Common myeloid progenitor, CD34-positive (primary cell): ENCODE measurements at regions not wholly inside any gene's neighbourhood (a gene's known extent, or its start where the extent isn't known, plus 50 kb on each side); places are given as distances from the start of the nearest gene placed in this dataset.

Source experiments
- CTCF ChIA-PET: fragments of 350-600 bp; sonication (Branson Sonifier 250); formaldehyde crosslinking; loops from one replicate; lab custom pipeline; 2021; ENCODE audit warnings: antibody characterized with exemption; lab: Charles Lee
- POLR2A ChIA-PET: fragments of 350-600 bp; sonication (Branson Sonifier 250); formaldehyde crosslinking; loops from one replicate; lab custom pipeline; 2021; ENCODE audit warnings: antibody characterized with exemption; lab: Charles Lee
- DNase-seq, 3 donors: peaks; one replicate each; pipeline versions ENCODE4 v3.0.0 to v3.0.0-alpha.2; 2013
- H3K27ac ChIP-seq, 2 experiments: 1 replicate in 1 of 2; 2 replicates in 1 of 2; pipeline ENCODE4 v1.7.0; 2013; ENCODE audit warnings: inconsistent platforms in 2 of 2, low read length in 2 of 2, mild to moderate bottlenecking in 2 of 2, low read depth in 1 of 2, moderate library complexity in 1 of 2; ENCODE audit not compliant: severe bottlenecking in 2 of 2, insufficient read depth in 1 of 2, poor library complexity in 1 of 2
- H3K27me3 ChIP-seq, 5 experiments: replicated peaks in 2 of 5; 1 replicate in 3 of 5; 2 replicates in 2 of 5; pipeline versions ENCODE4 v1.6.1 to v1.7.0; 2013; ENCODE audit warnings: low read length in 4 of 5, mild to moderate bottlenecking in 2 of 5, moderate library complexity in 2 of 5, inconsistent platforms in 1 of 5; ENCODE audit not compliant: insufficient read depth in 5 of 5, control insufficient read depth in 4 of 5
- H3K36me3 ChIP-seq, 4 experiments: 1 replicate in 2 of 4; 2 replicates in 2 of 4; pipeline versions ENCODE4 v1.6.1 to v1.7.0; 2013; ENCODE audit warnings: low read length in 3 of 4, control low read depth in 1 of 4, mild to moderate bottlenecking in 1 of 4; ENCODE audit not compliant: control insufficient read depth in 4 of 4, insufficient read depth in 4 of 4
- H3K4me1 ChIP-seq, 4 experiments: 1 replicate in 3 of 4; 2 replicates in 1 of 4; pipeline versions ENCODE4 v1.6.1 to v1.7.1; 2013; ENCODE audit warnings: low read length in 3 of 4, mild to moderate bottlenecking in 3 of 4, control low read depth in 1 of 4, inconsistent platforms in 1 of 4, moderate library complexity in 1 of 4; ENCODE audit not compliant: control insufficient read depth in 4 of 4, insufficient read depth in 4 of 4; ENCODE audit errors: control extremely low read depth in 1 of 4
- H3K4me3 ChIP-seq, 7 experiments: 1 replicate in 4 of 7; 2 replicates in 3 of 7; pipeline versions ENCODE4 v1.5.1 to v1.7.0; 2013; ENCODE audit warnings: mild to moderate bottlenecking in 7 of 7, low read length in 6 of 7, moderate library complexity in 6 of 7, inconsistent platforms in 2 of 7, low read depth in 2 of 7, control low read depth in 1 of 7; ENCODE audit not compliant: insufficient read depth in 4 of 7, control insufficient read depth in 1 of 7; ENCODE audit errors: extremely low read depth in 1 of 7
- H3K9me3 ChIP-seq, 5 experiments: 1 replicate in 4 of 5; 2 replicates in 1 of 5; pipeline versions ENCODE4 v1.6.1 to v1.7.1; 2013; ENCODE audit warnings: low read length in 4 of 5, mild to moderate bottlenecking in 2 of 5, inconsistent platforms in 1 of 5, low read depth in 1 of 5, moderate library complexity in 1 of 5; ENCODE audit not compliant: control insufficient read depth in 4 of 5, insufficient read depth in 2 of 5; ENCODE audit errors: control extremely low read depth in 1 of 5
- WGBS: methylation state at CpG from one replicate; pipeline ENCODE4 v1.1.5; 2013; ENCODE audit not compliant: insufficient coverage; 5-methylcytosine and 5-hydroxymethylcytosine counted together

DNA sequence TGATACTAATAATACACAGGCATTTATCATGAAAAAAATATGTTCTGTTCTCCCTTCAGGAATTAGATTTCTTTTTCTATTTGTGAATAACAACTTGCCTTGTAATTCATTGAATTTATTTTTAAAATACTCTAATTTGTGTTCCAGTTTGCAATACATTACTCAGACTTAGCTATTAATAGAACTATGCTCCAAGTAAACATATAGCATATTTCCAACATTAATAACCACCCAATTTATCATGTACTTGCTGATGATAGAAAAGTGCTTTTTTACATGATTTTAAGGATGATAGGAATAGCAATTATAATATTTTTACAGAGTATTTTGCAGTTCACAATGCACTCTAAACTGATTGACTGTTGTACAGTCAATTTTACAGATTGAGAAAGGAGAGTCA is 338.8 kb upstream of the SEMA3D start:
- Histone ChIP-seq H3K4me1 (peaks cover 0 to 5% (median 2%) of the 10 kb centered on the region in 4 experiments), H3K27ac (no peak overlapping the region), H3K9me3 (no peaks in the 10 kb centered on the region), H3K4me3 (no peak overlapping the region), H3K36me3 (no peaks in the 10 kb centered on the region), H3K27me3 (no peaks in the 10 kb centered on the region)
- POLR2A ChIA-PET = no interaction called here
- no peak for DNase-seq
- CTCF ChIA-PET = no interaction called here

DNA sequence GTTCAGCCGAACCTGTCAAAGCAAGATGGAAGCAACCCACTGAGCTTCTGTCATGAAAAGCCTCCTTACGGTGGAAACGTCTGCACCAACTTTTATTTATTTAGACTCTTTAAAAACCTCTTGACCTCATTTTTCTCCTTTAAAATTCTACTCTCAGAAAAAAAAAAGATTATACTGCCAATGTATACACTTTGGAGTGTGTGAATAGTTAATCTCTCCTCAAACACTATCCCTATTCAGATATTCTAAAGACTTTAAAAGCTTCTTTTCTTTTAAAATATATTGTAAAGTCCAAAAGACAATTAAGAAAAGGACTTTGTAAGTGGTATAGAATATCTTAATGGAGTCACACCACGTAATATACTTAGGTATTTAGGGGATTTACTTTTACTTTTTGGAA is 335.2 kb upstream of the SEMA3D start:
- H3K36me3 ChIP-seq = no peaks in the 10 kb centered on the region
- no peak overlapping the region for H3K4me3 ChIP-seq
- no peaks in the 10 kb centered on the region for H3K4me1 ChIP-seq
- no peak for DNase-seq
- WGBS = 100% methylated on average over 1 of the region's 4 CpGs
- H3K27ac ChIP-seq = no peak overlapping the region
- no peaks in the 10 kb centered on the region for H3K9me3 ChIP-seq
- ChIA-PET CTCF (no interaction called here), POLR2A (no interaction called here)
- no peaks in the 10 kb centered on the region for H3K27me3 ChIP-seq

DNA sequence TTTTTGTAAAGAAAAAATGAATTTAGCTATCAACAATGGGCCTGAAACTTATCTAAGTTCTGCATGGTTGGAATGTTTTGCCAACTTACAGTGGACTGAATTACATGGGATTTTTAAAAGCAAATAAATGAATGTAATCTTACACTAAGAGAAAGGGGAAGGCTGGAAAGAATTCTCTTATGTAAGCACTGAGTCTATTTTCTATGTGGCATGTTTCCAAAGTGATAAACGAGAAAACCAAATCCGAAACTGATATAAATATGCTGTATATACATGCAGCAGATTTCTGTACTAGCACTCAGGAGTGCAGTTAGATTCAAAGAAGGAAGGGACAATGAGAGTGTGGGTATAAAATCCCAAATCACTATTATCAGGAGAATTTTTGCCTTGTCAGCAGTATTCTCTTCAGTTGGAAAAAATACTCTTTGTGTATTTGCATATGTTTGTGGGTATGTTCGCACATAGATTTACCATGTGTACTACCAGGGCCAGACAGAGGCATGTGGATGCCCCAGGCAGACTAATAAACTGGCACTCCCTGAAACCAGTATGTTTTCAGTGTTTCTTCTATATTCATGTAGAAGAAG is 334.3 kb upstream of the SEMA3D start:
- H3K27me3 ChIP-seq = no peaks in the 10 kb centered on the region
- H3K4me3 ChIP-seq = no peak overlapping the region
- H3K9me3 ChIP-seq = no peaks in the 10 kb centered on the region
- no peak overlapping the region for H3K27ac ChIP-seq
- 100% methylated on average over 1 of the region's 3 CpGs for WGBS
- no peaks in the 10 kb centered on the region for H3K36me3 ChIP-seq
- DNase-seq = no peak
- no peaks in the 10 kb centered on the region for H3K4me1 ChIP-seq
- CTCF ChIA-PET = no interaction called here
- POLR2A ChIA-PET = no interaction called here

DNA sequence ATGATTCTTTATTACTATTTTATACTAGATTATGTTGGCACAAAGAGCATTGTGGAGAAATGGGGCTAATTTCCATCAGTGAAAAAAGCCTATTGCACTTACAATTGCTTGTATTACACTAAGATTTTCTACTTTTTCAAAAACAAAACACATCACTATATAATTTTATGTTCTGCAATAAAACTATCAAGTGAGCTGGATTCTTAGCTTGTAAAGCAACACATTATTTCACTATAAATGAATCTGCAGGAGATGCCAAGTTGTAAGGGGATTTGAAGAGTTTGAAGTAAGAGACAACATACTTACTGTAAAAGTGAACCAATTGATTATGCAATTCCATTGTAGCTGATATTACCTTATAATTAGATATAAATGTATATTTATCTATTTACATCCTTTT is 333.3 kb upstream of the SEMA3D start:
- no peaks in the 10 kb centered on the region for H3K36me3 ChIP-seq
- ChIA-PET CTCF (no interaction called here), POLR2A (no interaction called here)
- no peaks in the 10 kb centered on the region for H3K9me3 ChIP-seq
- no peak for DNase-seq
- H3K27ac ChIP-seq = no peak overlapping the region
- no peaks in the 10 kb centered on the region for H3K4me1 ChIP-seq
- no peak overlapping the region for H3K4me3 ChIP-seq
- H3K27me3 ChIP-seq = no peaks in the 10 kb centered on the region

DNA sequence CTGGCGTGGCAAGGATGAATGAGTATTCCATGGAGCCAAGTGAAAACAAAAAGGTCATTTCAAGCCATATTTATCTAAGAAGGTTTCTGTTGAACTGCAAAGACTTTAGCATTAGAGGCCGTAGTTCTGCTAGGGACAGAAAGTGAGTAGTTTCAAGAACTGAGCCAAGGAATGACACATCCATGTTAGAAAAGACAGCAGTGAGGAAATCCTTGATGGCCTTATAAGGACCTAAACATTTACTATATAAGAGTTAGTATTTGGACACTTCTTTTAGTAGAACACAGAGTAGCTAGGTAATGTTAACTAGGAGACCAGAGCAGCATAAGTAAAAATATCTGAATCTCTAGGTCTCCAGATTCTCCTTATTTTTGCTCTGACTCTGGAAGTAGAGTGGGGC is 329.8 kb upstream of the SEMA3D start:
- POLR2A ChIA-PET = no interaction called here
- 100% methylated on average over 1 of the region's 2 CpGs for WGBS

DNA sequence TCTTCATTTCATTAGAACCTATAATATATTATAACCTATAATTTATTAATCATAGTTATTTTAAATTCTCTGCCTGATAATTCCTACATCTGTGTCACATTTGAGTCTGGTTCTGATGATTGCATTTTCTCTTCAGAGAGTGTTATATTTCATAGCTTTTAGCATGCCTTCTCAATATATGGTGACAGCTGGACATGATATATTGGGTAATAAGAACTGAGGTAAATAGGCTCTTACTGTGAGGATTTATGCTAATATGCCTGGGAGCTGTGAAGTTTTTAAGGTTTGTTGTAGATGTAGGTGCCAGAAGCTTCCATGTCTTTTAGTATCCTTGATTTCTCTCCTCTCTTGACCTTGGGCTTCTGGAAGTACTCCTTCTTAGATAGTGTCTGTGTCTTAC is 325.9 kb upstream of the SEMA3D start:
- Histone ChIP-seq H3K9me3 (no peaks in the 10 kb centered on the region), H3K4me1 (no peaks in the 10 kb centered on the region), H3K27me3 (no peaks in the 10 kb centered on the region), H3K36me3 (no peaks in the 10 kb centered on the region), H3K4me3 (no peak overlapping the region), H3K27ac (no peak overlapping the region)
- no peak for DNase-seq
- CTCF ChIA-PET = no interaction called here
- POLR2A ChIA-PET = no interaction called here

More for the DNA sequence above, 329.8 kb upstream of the SEMA3D start:
- Histone ChIP-seq H3K36me3 (no peaks in the 10 kb centered on the region), H3K9me3 (no peaks in the 10 kb centered on the region), H3K4me3 (no peak overlapping the region), H3K27me3 (no peaks in the 10 kb centered on the region), H3K27ac (no peak overlapping the region), H3K4me1 (no peaks in the 10 kb centered on the region)
- no peak for DNase-seq
- CTCF ChIA-PET = no interaction called here

DNA sequence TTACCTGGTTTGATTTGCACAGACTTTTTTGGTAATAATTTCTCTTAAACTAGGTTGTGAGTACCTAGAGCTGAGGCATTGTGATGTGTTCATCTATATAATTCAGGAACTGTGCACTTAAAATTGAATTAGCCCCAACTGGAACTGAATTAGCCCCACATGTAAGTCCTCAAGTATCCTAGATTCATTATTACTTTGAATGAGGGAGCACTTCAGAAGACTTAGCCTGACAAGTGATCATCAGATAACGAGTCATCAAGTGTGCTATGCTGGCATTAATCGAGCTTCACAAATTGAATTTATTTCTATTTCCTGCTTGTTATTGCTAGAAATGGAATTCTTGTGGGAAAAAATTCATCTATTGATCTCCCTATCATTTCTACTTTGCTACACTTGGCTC is 323.4 kb upstream of the SEMA3D start:
- CTCF ChIA-PET = no interaction called here
- H3K4me3 ChIP-seq = no peak overlapping the region
- H3K9me3 ChIP-seq = no peaks in the 10 kb centered on the region
- no peak for DNase-seq
- H3K4me1 ChIP-seq = no peaks in the 10 kb centered on the region
- H3K27me3 ChIP-seq = no peaks in the 10 kb centered on the region
- WGBS = no CpG with 5 or more reads among the region's 2 CpGs
- POLR2A ChIA-PET = no interaction called here
- H3K36me3 ChIP-seq = no peaks in the 10 kb centered on the region
- H3K27ac ChIP-seq = no peak overlapping the region
